ENCODE measurements at regions not wholly inside any gene's neighbourhood (a gene's known extent, or its start where the extent isn't known, plus 50 kb on each side); places are given as distances from the start of the nearest gene placed in this dataset.

- no peak for DNase-seq (ENCODE audit: low read depth in 1 of 2, low spot score in 1 of 2)
- Histone ChIP-seq H3K4me1 (ENCODE audit: low read depth) (no peaks in the 10 kb centered on the region), H3K4me3 (no peak overlapping the region), H3K27ac (no peak overlapping the region), H3K36me3 (no peaks in the 10 kb centered on the region), H3K9me3 (ENCODE audit: low read depth) (no peaks in the 10 kb centered on the region), H3K27me3 (no peaks in the 10 kb centered on the region)
- no peak for TF ChIP-seq CTCF (IDR thresholded peaks at IDR 0.05; ENCODE audit: low read depth, low read length)
Measured at GRCh38 chr21:32951041-32951440, 74.7 kb upstream of the OLIG2 start.

- no peak for DNase-seq (ENCODE audit: low read depth in 1 of 2, low spot score in 1 of 2)
- no peaks in the 10 kb centered on the region for H3K9me3 ChIP-seq (ENCODE audit: low read depth)
- no peaks in the 10 kb centered on the region for H3K27me3 ChIP-seq
- H3K36me3 ChIP-seq = no peaks in the 10 kb centered on the region
- H3K4me1 ChIP-seq (ENCODE audit: low read depth) = no peaks in the 10 kb centered on the region
- no peak overlapping the region for H3K4me3 ChIP-seq
- H3K27ac ChIP-seq = no peak overlapping the region
- TF ChIP-seq CTCF (IDR thresholded peaks at IDR 0.05; ENCODE audit: low read depth, low read length) = no peak
Measured at GRCh38 chr21:32954353-32954752, 71.4 kb upstream of the OLIG2 start.

GRCh38 chr21:32955311-32956060 lies 70.2 kb upstream of the OLIG2 start:
- H3K36me3 ChIP-seq = no peaks in the 10 kb centered on the region
- H3K4me1 ChIP-seq (ENCODE audit: low read depth) = no peaks in the 10 kb centered on the region
- no peaks in the 10 kb centered on the region for H3K9me3 ChIP-seq (ENCODE audit: low read depth)
- H3K4me3 ChIP-seq = no peak overlapping the region
- H3K27ac ChIP-seq = no peak overlapping the region
- DNase-seq (ENCODE audit: low read depth in 1 of 2, low spot score in 1 of 2) = no peak
- no peak for TF ChIP-seq CTCF (IDR thresholded peaks at IDR 0.05; ENCODE audit: low read depth, low read length)
- H3K27me3 ChIP-seq = no peaks in the 10 kb centered on the region

- no peaks in the 10 kb centered on the region for H3K36me3 ChIP-seq
- H3K27me3 ChIP-seq = no peaks in the 10 kb centered on the region
- no peaks in the 10 kb centered on the region for H3K9me3 ChIP-seq (ENCODE audit: low read depth)
- H3K27ac ChIP-seq = no peak overlapping the region
- no peak for TF ChIP-seq CTCF (IDR thresholded peaks at IDR 0.05; ENCODE audit: low read depth, low read length)
- H3K4me1 ChIP-seq (ENCODE audit: low read depth) = no peaks in the 10 kb centered on the region
- DNase-seq (ENCODE audit: low read depth in 1 of 2, low spot score in 1 of 2) = no peak
- no peak overlapping the region for H3K4me3 ChIP-seq
Measured at GRCh38 chr21:32956061-32956656, 69.6 kb upstream of the OLIG2 start.

GRCh38 chr21:32957545-32957944 lies 68.2 kb upstream of the OLIG2 start:
- Histone ChIP-seq H3K4me1 (ENCODE audit: low read depth) (peaks cover 5% of the 10 kb centered on the region), H3K27me3 (no peaks in the 10 kb centered on the region), H3K4me3 (no peak overlapping the region), H3K9me3 (ENCODE audit: low read depth) (no peaks in the 10 kb centered on the region), H3K27ac (no peak overlapping the region), H3K36me3 (no peaks in the 10 kb centered on the region)
- DNase-seq (ENCODE audit: low read depth in 1 of 2, low spot score in 1 of 2) = no peak
- TF ChIP-seq CTCF (IDR thresholded peaks at IDR 0.05; ENCODE audit: low read depth, low read length) = no peak
